ENCODE measurements at regions not wholly inside any gene's neighbourhood (a gene's known extent, or its start where the extent isn't known, plus 50 kb on each side); places are given as distances from the start of the nearest gene placed in this dataset.
A peak's percentile ranks its signal among the peaks of the same experiment; 100 is the strongest.

GRCh38 chr20:60820149-60820548, 431.9 kb upstream of the CDH4 start:
- DNase-seq = no peak

- DNase-seq = peak in 1 of 2 experiments; percentile 33
These were observed 431.1 kb upstream of the CDH4 start for GRCh38 chr20:60820918-60821317.

GRCh38 chr20:60822699-60823607, 429.1 kb upstream of the CDH4 start:
- DNase-seq = no peak

- no peak for DNase-seq
These were observed 416.2 kb upstream of the CDH4 start for GRCh38 chr20:60835876-60836275.

- DNase-seq = no peak
These were observed 414.8 kb upstream of the CDH4 start for GRCh38 chr20:60837173-60837770.

- no peak for DNase-seq
These were observed 413.8 kb upstream of the CDH4 start for GRCh38 chr20:60838297-60838696.

DNA sequence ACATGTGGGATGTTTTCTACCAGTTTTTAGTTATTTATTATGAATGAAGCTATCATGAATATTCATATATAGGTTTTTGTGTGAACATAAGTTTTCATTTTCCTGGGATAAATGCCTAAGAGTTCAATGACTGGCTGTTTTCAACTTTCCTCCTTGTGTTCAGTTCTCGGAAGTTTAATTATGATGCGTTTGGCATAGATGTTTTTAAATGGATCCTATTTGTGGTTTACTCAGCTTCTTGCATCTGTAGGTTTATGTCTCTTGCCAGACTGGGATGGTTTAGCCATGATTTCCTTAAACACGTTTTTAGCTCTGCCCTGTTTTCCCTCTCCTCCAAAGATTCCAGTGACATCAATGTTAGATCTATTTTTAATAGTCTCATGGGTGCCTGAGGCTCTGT, 411.1 kb upstream of the CDH4 start:
- no peak for DNase-seq

DNA sequence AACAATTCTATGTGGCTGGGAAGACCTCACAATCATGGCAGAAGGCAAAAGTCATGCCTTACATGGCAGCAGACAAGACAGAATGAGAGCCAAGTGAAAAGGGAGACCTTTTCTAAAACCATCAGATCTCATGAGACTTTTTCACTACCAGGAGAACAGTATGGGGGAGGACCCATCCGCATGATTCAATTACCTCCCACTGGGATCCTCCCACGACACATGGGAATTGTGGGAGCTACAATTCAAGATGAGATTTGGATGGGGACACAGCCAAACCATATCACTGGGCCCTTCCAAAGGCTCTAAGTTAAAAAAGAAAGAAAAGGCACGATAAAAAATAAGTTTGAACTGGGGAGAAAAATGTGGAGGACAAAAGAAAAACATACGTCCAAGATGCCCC, 406.9 kb upstream of the CDH4 start:
- DNase-seq = no peak

GRCh38 chr20:60851826-60852704, 400.0 kb upstream of the CDH4 start:
- DNase-seq = peak in 1 of 2 experiments; percentile 30

- DNase-seq = no peak
These were observed 394.4 kb upstream of the CDH4 start for GRCh38 chr20:60857708-60858107.

DNA sequence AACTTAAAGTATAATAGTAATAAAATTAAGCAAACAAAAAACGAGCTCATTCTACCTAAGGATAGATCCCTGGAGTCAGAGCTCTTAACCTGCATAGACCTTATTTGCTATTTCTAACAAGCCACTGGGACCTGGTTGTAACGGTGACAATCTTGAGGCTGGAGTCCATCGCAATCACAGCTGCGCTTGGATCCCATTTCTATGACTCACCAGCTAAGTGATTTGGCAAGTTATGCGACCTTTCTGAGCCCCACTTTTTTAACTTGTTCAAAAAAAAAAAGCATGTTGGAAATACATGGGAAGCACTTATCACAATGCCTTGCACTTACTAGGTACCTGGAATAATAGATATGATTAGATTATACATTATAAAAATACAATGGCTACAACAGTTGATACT, 389.5 kb upstream of the CDH4 start:
- DNase-seq = no peak

- DNase-seq = no peak
These were observed 388.5 kb upstream of the CDH4 start for GRCh38 chr20:60863548-60863947.

- no peak for DNase-seq
These were observed 384.5 kb upstream of the CDH4 start for GRCh38 chr20:60867589-60867988.

DNA sequence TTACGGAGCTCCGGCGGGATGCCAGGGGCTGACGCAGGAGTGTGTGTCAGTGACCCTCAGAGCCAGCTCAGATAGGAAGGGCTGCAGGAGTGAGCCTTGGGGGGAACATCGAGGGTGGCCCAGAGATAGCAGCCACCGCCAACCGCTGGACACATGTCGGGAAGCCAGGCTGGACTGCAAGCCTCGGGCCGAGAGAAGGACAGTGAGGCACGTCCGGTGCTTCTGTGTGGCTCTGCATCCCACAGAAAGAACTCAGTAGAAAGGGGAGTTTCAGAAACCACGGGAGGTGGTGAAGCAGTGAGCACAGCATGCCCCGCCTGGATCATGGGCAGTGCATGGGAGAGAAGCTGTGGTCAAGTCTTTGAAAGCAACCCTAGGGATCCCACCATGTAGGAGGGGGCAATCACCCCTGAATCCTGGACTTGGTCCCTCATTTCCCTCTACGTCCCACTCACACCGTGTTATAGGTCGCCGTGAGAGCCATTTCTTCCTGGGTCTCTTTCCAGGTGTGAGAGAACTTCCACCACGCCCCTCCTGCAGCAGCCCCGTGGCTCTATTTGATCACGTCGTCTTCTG, 383.7 kb upstream of the CDH4 start:
- no peak for DNase-seq

- DNase-seq = no peak
These were observed 383.0 kb upstream of the CDH4 start for GRCh38 chr20:60869087-60869486.

DNA sequence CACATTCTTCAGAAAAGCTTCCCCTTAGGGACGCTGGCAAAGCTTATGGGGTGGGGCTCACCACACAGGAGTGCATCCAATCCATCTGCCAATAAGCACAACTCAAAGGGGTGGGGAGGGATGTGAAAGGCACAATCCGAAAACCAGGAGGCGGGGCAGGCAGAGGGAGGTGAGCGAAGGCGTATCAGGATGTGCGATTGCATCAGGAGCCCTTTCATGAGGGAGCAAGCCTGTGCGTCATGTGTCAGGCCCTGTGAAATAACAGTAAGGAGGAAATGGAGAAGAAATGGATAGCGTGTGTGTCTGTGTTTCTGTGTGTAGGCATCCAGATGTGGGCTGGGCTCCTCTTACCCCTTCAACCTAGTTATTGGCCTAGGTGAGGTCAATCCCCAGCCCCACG, 382.4 kb upstream of the CDH4 start:
- no peak for DNase-seq

GRCh38 chr20:60870040-60870439, 382.0 kb upstream of the CDH4 start:
- no peak for DNase-seq

- no peak for DNase-seq
These were observed 379.8 kb upstream of the CDH4 start for GRCh38 chr20:60872224-60872623.

DNA sequence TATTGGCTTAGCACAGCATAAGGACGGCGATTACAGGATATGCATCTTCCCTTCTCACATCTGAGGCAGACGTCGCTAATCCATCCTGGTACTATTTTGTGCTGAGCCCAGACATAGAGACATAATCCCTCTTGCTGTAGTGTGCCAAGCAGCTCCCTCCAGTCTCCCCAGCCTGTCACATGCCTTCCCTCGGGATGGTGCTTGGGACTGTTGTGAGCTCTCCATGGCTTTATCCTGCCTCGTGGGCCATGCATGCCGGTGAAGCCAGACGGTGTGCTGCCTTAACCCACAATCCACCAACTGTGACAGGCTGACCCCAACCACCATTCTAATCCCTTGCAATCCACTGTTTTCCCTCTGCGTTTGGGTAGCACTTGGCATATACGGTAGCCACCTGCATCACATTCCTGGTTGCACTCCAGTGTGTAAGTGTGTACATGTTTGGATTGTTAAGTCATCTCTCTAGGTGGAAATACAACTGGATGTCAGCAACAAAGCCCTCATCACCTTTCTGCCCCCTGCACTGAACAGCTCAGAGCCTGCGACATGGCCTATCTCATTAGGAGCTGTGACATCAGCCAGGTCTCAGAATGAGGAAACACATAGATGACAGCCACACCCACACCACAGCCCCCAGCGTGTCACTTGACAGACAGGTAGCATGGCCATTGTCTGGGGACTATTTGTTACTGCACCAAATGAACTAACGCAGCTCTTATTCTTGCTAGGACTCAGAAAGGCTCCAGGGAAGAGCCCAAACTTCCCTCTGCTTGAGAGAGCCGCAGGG, 374.8 kb upstream of the CDH4 start:
- DNase-seq = no peak

GRCh38 chr20:60882836-60883235, 369.2 kb upstream of the CDH4 start:
- no peak for DNase-seq

- DNase-seq = no peak
These were observed 368.6 kb upstream of the CDH4 start for GRCh38 chr20:60883496-60883895.

DNA sequence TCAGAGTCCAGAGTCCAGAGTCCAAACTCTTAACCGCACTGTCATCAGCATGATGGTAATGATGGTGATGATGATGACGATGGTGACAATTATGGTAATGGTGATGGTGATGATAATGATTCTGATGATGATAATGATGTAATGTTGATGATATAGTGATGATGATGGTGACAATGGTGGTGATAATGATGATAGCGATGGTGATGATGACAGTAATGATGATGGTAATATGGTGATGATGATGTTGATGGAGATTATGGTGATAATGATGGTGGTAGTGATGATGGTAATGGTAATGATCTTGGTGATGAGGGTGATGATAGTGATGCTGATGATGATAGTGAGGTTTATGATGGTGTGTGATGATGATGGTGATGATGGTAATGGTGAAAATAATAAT, 367.8 kb upstream of the CDH4 start:
- DNase-seq = no peak
